BE2C (cell line): ENCODE measurements at regions not wholly inside any gene's neighbourhood (a gene's known extent, or its start where the extent isn't known, plus 50 kb on each side); places are given as distances from the start of the nearest gene placed in this dataset.

Source experiments
- DNase-seq: peaks from one replicate; pipeline ENCODE4 v3.0.0-alpha.2; 2020
- H3K27me3 ChIP-seq: fragments of 250-450 bp; sonication (Bioruptor Pico); 2 replicates; pipeline ENCODE4 v1.5.1; 2020; ENCODE audit warnings: mild to moderate bottlenecking
- H3K36me3 ChIP-seq: fragments of 250-450 bp; sonication (Bioruptor Pico); 2 replicates; pipeline ENCODE4 v1.5.1; 2020; ENCODE audit warnings: mild to moderate bottlenecking
- H3K4me1 ChIP-seq: fragments of 250-450 bp; sonication (Bioruptor Pico); 2 replicates; pipeline ENCODE4 v1.5.1; 2020
- H3K4me3 ChIP-seq: 2 replicates; pipeline ENCODE4 v1.5.1; 2011; ENCODE audit warnings: low read depth, low read length
- H3K9me3 ChIP-seq: fragments of 250-450 bp; sonication (Bioruptor Pico); 2 replicates; pipeline ENCODE4 v1.5.1; 2020
- CTCF ChIP-seq: IDR thresholded peaks from 2 replicates; pipeline ENCODE4 v1.5.1; 2012; ENCODE audit warnings: mild to moderate bottlenecking, low read depth, low read length

- no peaks in the 10 kb centered on the region for H3K27me3 ChIP-seq
- H3K4me3 ChIP-seq = no peak overlapping the region
- H3K4me1 ChIP-seq = no peaks in the 10 kb centered on the region
- no peaks in the 10 kb centered on the region for H3K36me3 ChIP-seq
- no peak for TF ChIP-seq CTCF
- no peak for DNase-seq
- no peaks in the 10 kb centered on the region; the same call in 1 of the 2 replicates for H3K9me3 ChIP-seq
Observed at GRCh38 chr6:167588181-167588919, 238.4 kb upstream of the AFDN start.

DNA sequence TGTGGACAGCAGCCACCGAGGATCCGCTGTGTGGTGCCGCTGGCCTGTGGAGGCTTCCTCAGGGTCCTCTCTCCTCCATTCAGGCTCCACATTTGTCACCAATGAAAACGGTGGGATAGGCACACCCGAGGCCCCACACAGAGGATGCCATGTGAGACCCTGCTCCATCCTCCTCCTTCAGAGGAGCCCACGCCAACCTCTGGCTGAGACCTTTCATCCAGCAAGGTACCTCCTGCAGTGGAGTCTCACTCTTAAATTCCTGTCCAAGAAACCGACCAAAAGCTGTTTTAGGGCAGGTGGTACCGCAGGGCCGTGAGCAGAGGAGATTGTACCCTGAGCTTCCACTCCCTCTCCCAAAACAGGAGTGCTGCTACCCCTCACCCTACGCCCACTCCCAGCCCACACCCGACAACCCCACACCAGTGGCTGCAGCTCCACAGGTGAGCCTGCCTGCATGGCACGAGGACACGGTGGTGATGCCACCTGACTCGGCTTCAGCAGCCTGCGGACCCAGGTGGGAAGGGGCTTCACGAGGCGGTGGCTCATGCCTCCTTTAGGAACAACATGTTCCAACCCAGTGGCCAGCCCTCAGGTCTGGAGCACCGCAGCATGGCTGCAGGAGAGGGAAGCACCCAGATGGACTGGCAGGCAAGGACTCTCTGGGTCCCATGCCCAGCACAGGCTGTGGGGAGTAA is 237.6 kb upstream of the AFDN start:
- H3K36me3 ChIP-seq = no peaks in the 10 kb centered on the region
- H3K27me3 ChIP-seq = no peaks in the 10 kb centered on the region
- H3K9me3 ChIP-seq = no peaks in the 10 kb centered on the region
- no peak overlapping the region for H3K4me3 ChIP-seq
- DNase-seq = no peak
- no peak for TF ChIP-seq CTCF
- H3K4me1 ChIP-seq = no peaks in the 10 kb centered on the region

DNA sequence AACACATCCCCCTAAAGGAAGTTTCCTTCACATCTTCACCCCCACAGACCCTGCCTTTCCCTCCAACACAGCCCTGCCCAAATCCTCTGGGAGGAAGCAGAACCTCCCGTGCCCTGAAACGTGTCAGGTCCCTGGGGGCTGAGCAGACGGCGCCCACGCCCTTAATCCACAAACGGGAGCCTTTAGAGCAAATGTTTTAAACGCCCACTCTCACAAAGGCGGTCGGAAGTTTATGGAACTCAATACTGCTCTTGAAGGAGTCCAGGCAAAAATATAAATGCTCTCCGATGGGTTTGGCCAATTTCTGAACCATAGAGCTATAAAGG is 237.1 kb upstream of the AFDN start:
- no peak for DNase-seq
- TF ChIP-seq CTCF = no peak
- H3K27me3 ChIP-seq = no peaks in the 10 kb centered on the region
- H3K4me1 ChIP-seq = no peaks in the 10 kb centered on the region
- H3K36me3 ChIP-seq = no peaks in the 10 kb centered on the region
- no peak overlapping the region for H3K4me3 ChIP-seq
- H3K9me3 ChIP-seq = no peaks in the 10 kb centered on the region

GRCh38 chr6:167590193-167590592 is 236.5 kb upstream of the AFDN start:
- Histone ChIP-seq H3K27me3 (no peaks in the 10 kb centered on the region), H3K36me3 (no peaks in the 10 kb centered on the region), H3K4me1 (no peaks in the 10 kb centered on the region), H3K4me3 (no peak overlapping the region), H3K9me3 (no peaks in the 10 kb centered on the region)
- TF ChIP-seq CTCF = no peak
- DNase-seq = no peak
